GM23338 (cell line): ENCODE measurements at regions not wholly inside any gene's neighbourhood (a gene's known extent, or its start where the extent isn't known, plus 50 kb on each side); places are given as distances from the start of the nearest gene placed in this dataset.

Experiments used
- ATAC-seq: fragments of 200-7000 bp; cut with Tn5 transposase; 3 replicates; pipeline ENCODE4 v1.9.1; 2020
- DNase-seq: peaks from one replicate; pipeline ENCODE4 v3.0.0-alpha.2; 2015; ENCODE audit warnings: low spot score
- H2AFZ ChIP-seq: fragments of 200-600 bp; sonication (generic); 2 replicates; pipeline ENCODE4 v1.8.0; 2016; ENCODE audit warnings: antibody characterized with exemption, mild to moderate bottlenecking, moderate library complexity
- H3F3A ChIP-seq: fragments of 200-600 bp; sonication (generic); replicated peaks from 2 replicates; pipeline ENCODE4 v1.8.0; 2017; ENCODE audit warnings: antibody characterized with exemption, mixed run types, low read depth
- H3K27ac ChIP-seq: fragments of 200-600 bp; sonication (generic); 2 replicates; pipeline ENCODE4 v1.6.1; 2016; ENCODE audit warnings: low read depth
- H3K27me3 ChIP-seq: fragments of 200-600 bp; sonication (generic); 2 replicates; pipeline ENCODE4 v1.8.0; 2016; ENCODE audit warnings: mild to moderate bottlenecking, mixed run types, moderate library complexity; ENCODE audit not compliant: insufficient read depth
- H3K36me3 ChIP-seq: fragments of 200-600 bp; sonication (generic); 2 replicates; pipeline ENCODE4 v1.8.0; 2016; ENCODE audit warnings: mild to moderate bottlenecking; ENCODE audit not compliant: insufficient read depth
- H3K4me1 ChIP-seq: fragments of 200-600 bp; sonication (generic); 2 replicates; pipeline ENCODE4 v1.8.0; 2016; ENCODE audit warnings: mild to moderate bottlenecking, moderate library complexity; ENCODE audit not compliant: insufficient read depth
- H3K4me2 ChIP-seq: fragments of 200-600 bp; sonication (generic); 2 replicates; pipeline ENCODE4 v1.7.1; 2017; ENCODE audit warnings: mixed run types
- H3K4me3 ChIP-seq: fragments of 200-600 bp; sonication (generic); 2 replicates; pipeline ENCODE4 v1.6.1; 2016; ENCODE audit warnings: mixed run types
- H3K79me2 ChIP-seq: fragments of 200-600 bp; sonication (generic); replicated peaks from 2 replicates; pipeline ENCODE4 v1.8.0; 2017; ENCODE audit warnings: mild to moderate bottlenecking; ENCODE audit not compliant: insufficient read depth
- H3K9me2 ChIP-seq: fragments of 200-600 bp; sonication (generic); 2 replicates; pipeline ENCODE4 v1.8.0; 2017; ENCODE audit not compliant: insufficient read depth
- H4K20me1 ChIP-seq: fragments of 200-600 bp; sonication (generic); replicated peaks from 2 replicates; pipeline ENCODE4 v1.8.0; 2017; ENCODE audit warnings: mild to moderate bottlenecking; ENCODE audit not compliant: insufficient read depth
- H3K27ac Mint-ChIP-seq: 2 replicates; pipeline ENCODE4 v1.8.0; 2020; ENCODE audit warnings: inconsistent platforms, mild to moderate bottlenecking, moderate library complexity, mixed read lengths
- H3K27me3 Mint-ChIP-seq: 3 replicates; pipeline ENCODE4 v1.8.0; 2022; ENCODE audit warnings: low read depth, mild to moderate bottlenecking, moderate library complexity, mixed read lengths, inconsistent platforms; ENCODE audit not compliant: insufficient read depth, poor library complexity
- H3K36me3 Mint-ChIP-seq: 3 replicates; pipeline ENCODE4 v1.8.0; 2021; ENCODE audit warnings: low read depth, mild to moderate bottlenecking, inconsistent platforms, moderate library complexity, mixed read lengths
- H3K4me1 Mint-ChIP-seq: 3 replicates; pipeline ENCODE4 v1.8.0; 2020; ENCODE audit warnings: mild to moderate bottlenecking, inconsistent platforms, mixed read lengths
- H3K4me3 Mint-ChIP-seq: 3 replicates; pipeline ENCODE4 v1.8.0; 2021; ENCODE audit warnings: moderate library complexity, mild to moderate bottlenecking, inconsistent platforms, mixed read lengths
- H3K9me3 Mint-ChIP-seq: 3 replicates; pipeline ENCODE4 v1.8.0; 2020; ENCODE audit warnings: moderate library complexity, mild to moderate bottlenecking, inconsistent platforms, mixed read lengths
- ETS1 ChIP-seq: IDR thresholded peaks from 2 replicates; pipeline ENCODE4 v1.6.1; 2016; ENCODE audit warnings: antibody characterized with exemption
- EZH2 ChIP-seq: fragments of 200-600 bp; sonication (generic); IDR thresholded peaks from one replicate; pipeline ENCODE4 v1.8.0; 2017; ENCODE audit warnings: antibody characterized with exemption, mild to moderate bottlenecking, low read depth; ENCODE audit not compliant: unreplicated experiment
- REST ChIP-seq: IDR thresholded peaks from one replicate; pipeline ENCODE4 v1.6.1; 2018; ENCODE audit warnings: antibody characterized with exemption; ENCODE audit not compliant: unreplicated experiment
- ZNF114 ChIP-seq: fragments of 250-450 bp; sonication (Bioruptor Pico); IDR thresholded peaks from 2 replicates; pipeline ENCODE4 v1.5.0; 2020; ENCODE audit warnings: mild to moderate bottlenecking, moderate library complexity
- ZNF331 ChIP-seq: fragments of 250-450 bp; sonication (Bioruptor Pico); IDR thresholded peaks from 2 replicates; pipeline ENCODE4 v1.5.0; 2020; ENCODE audit warnings: low read depth, mild to moderate bottlenecking, moderate library complexity
- ZNF462 ChIP-seq: fragments of 250-450 bp; sonication (Bioruptor Pico); IDR thresholded peaks from 2 replicates; pipeline ENCODE4 v1.5.0; 2020; ENCODE audit warnings: mild to moderate bottlenecking, moderate library complexity

- TF ChIP-seq ZNF462 (CRISPR knock-in tag) (no peak), ETS1 (no peak), ZNF331 (no peak), EZH2 (no peak)
These were observed 70.0 kb upstream of the PTPRM start (continued) for GRCh38 chr18:7497081-7497480.

GRCh38 chr18:7511106-7511505 lies 56.0 kb upstream of the PTPRM start:
- ATAC-seq, result no peak
- Histone ChIP-seq H3K27ac (no peak overlapping the region), H3K4me1 (peaks cover 24% of the 10 kb centered on the region), H3K9me2 (peaks cover 28% of the 10 kb centered on the region), H3K36me3 (no peaks in the 10 kb centered on the region), H2AFZ (no peak overlapping the region), H3K79me2 (no peaks in the 10 kb centered on the region), H3F3A (no peaks in the 10 kb centered on the region), H4K20me1 (no peaks in the 10 kb centered on the region), H3K27me3 (no peaks in the 10 kb centered on the region), H3K4me2 (no peak overlapping the region), H3K4me3 (no peak overlapping the region)
- Mint-ChIP-seq H3K27ac (no peak overlapping the region), H3K27me3 (no peaks in the 10 kb centered on the region), H3K4me1 (peaks cover 27% of the 10 kb centered on the region), H3K36me3 (no peaks in the 10 kb centered on the region), H3K4me3 (no peak overlapping the region), H3K9me3 (0 out of 3 replicates have a peak, but pooled peaks cover 3% of the 10 kb centered on the region)
- no peak for DNase-seq
- TF ChIP-seq ZNF114 (CRISPR knock-in tag) (no peak), ETS1 (no peak), REST (no peak)
